GM19397 (cell line): ENCODE measurements at regions not wholly inside any gene's neighbourhood (a gene's known extent, or its start where the extent isn't known, plus 50 kb on each side); places are given as distances from the start of the nearest gene placed in this dataset.
"Not testable (repeated sequence)": the region's sequence is repeated elsewhere in the genome, so short reads cannot be mapped to it uniquely, and the experiment has no call there.

ENCODE experiments used
- ATAC-seq: cut with Tn5 transposase; IDR thresholded peaks from one replicate; pipeline ENCODE4 v1.9.1; 2021; ENCODE audit warnings: mild to moderate bottlenecking, moderate library complexity; ENCODE audit not compliant: unreplicated experiment

- no peak for ATAC-seq
These were observed 112.9 kb upstream of the PHACTR1 start for GRCh38 chr6:12603673-12604049.

GRCh38 chr6:12605888-12606345, 110.7 kb upstream of the PHACTR1 start:
- peak; percentile 42 for ATAC-seq

GRCh38 chr6:12606616-12607015, 110.0 kb upstream of the PHACTR1 start:
- ATAC-seq, result no peak

DNA sequence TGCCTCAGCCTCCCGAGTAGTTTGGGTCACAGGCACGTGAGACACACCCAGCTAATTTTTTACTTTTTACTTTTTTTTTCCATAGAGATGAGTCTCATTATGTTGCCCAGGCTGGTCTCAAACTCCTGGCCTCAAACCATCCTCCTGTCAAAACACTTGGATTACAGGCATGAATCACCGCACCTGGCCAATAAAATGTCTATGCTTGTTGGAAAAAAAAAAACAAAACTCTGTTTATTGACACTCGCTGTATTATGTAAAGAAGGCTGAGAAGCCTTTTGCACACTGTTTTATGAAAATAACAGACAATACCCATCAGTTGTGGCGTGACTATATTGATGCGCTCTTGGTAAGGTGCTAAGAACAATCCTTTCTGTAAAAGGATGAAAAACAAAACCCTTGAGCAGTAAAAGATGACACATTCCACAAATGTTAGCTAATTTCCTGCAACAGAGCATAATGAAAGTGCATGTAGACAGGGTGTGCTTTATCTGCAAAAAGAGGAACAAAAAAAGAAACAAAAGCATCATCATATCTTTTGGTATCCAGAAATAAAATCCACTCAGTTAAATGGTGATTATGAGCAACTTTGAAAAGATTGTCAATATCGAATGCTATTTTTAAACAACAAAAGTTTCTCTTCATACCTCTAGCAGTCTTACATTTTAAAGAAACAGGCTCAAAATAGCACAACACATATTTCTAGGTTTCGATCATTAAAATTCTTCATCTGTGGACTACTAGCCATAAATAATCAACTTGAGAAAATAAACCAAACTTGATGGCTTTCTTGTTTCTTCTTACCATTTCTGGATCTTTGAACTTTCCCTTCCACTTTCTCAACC, 108.3 kb upstream of the PHACTR1 start:
- ATAC-seq, result peak; percentile 71

DNA sequence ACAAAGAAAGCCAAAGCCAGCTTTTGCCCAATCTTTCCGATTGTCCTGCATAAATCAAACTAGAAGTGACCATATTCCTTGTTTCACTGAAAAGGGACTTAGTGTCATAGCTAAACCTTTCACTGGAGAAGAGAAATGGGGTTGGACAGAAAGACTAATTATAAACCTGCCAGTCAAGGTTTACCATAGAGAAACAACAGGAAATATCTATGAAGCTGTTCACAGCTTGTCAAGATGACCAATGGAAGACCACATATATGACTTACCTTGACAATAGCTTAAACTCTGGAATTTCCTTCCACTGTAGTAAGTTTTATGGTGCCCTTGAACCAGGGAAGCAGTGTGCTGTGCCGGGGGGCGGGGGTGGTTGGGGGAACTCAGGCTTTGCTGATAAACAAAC, 107.7 kb upstream of the PHACTR1 start:
- peak; percentile 11 for ATAC-seq

DNA sequence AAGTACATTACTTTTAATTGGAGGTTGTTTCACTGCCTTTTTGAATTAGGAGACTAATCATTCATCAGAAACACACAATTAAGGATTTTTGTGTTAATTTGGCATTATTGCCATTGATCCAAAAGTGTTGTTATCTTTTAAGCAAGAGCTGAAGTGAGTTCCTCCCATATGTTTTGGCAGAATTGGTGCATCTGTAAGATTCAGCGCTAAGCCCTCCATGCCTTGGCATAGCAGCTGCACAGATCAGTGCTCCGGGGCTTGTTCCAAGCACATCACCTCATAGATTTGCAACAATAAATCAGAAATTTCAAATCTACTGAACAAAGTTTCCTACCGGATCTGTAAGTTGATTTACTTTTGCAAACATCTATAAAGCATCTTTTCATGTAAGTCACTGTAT, 106.8 kb upstream of the PHACTR1 start:
- ATAC-seq, result no peak

- ATAC-seq, result no peak
These were observed 105.7 kb upstream of the PHACTR1 start for GRCh38 chr6:12610862-12611261.

GRCh38 chr6:12613811-12614210, 102.8 kb upstream of the PHACTR1 start:
- no peak for ATAC-seq

GRCh38 chr6:12614456-12614855, 102.1 kb upstream of the PHACTR1 start:
- no peak for ATAC-seq

GRCh38 chr6:12618296-12618695, 98.3 kb upstream of the PHACTR1 start:
- ATAC-seq, result no peak

DNA sequence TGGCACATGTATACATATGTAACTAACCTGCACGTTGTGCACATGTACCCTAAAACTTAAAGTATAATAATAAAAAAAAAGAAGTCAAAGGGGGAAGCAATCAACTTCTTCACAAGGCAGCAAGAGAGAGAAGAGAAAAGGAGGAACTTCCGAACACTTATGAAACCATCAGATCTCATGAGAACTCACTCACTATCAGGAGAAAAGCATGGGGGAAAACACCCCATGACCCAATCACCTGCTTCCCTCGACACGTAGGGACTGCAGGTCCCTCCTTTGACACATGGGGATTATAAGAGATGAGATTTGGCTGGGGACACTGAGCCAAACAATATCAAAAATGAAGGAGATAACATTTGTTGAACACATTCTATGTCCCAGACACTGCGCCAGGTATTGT, 94.8 kb upstream of the PHACTR1 start:
- ATAC-seq, result no peak

DNA sequence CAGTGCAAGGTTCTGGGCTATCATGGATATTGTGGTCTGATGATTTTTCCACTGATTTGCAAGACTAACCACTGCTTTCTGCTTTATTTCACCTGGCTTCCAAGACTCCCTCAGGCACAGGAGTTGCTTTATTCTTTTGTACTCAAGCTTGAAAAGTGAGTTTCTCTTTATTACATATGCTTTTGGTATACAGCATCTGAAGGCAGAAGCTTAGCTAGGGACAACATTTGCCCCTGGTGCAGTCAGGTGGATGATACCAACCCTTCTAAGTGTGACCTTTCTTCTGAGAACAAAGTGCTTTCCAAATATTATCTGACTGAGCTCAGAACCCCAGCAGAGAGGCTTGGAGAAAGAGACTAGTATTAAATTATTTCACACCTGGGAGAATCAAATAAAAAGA, 94.0 kb upstream of the PHACTR1 start:
- ATAC-seq, result no peak

- ATAC-seq, result no peak
These were observed 92.3 kb upstream of the PHACTR1 start for GRCh38 chr6:12624142-12624837.

- ATAC-seq, result no peak
These were observed 89.5 kb upstream of the PHACTR1 start for GRCh38 chr6:12627053-12627452.

- no peak for ATAC-seq
These were observed 88.2 kb upstream of the PHACTR1 start for GRCh38 chr6:12628327-12628726.

- ATAC-seq, result not testable (repeated sequence)
These were observed 82.8 kb upstream of the PHACTR1 start for GRCh38 chr6:12633746-12634145.

- ATAC-seq, result no peak
These were observed 81.2 kb upstream of the PHACTR1 start for GRCh38 chr6:12635375-12635774.

- no peak for ATAC-seq
These were observed 80.8 kb upstream of the PHACTR1 start for GRCh38 chr6:12635813-12636212.

DNA sequence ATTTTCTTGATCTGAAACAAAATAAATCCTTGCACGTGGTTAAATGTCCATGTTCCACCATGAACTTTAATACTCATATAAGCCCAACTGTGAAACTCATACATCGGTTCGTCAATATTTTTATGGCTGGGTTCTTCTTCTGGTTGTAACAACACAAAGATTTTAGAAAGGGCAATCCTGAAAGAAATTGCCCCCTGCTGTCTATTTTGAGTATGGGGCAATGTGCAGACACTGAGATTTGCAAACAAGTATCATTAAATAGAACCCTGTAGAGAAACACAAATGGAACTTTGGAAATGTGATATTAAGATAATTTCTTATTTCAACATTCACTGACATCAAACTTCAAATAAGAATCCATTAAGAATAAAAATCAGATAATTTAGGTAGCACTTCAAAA, 80.2 kb upstream of the PHACTR1 start:
- ATAC-seq, result no peak

- ATAC-seq, result peak; percentile 61
These were observed 78.5 kb upstream of the PHACTR1 start for GRCh38 chr6:12637960-12638641.

DNA sequence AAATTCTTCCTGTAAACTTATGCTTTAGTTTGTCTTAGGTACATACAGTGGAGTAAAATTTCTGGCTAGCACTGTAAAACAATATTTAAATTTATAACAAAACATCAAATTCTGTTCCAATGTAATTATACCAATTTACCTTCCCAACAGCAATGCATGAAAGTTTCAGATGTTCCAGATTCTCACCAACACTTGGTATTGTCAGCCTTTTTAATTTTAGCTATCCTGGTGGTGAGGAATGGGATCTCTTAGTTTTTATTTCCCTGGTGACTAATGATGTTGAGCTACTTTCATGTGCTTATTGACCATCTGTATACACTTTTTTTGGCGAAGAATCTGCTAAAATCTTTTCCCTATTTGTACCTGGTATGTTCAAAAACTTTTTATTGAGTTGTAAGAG, 76.1 kb upstream of the PHACTR1 start:
- ATAC-seq, result no peak

DNA sequence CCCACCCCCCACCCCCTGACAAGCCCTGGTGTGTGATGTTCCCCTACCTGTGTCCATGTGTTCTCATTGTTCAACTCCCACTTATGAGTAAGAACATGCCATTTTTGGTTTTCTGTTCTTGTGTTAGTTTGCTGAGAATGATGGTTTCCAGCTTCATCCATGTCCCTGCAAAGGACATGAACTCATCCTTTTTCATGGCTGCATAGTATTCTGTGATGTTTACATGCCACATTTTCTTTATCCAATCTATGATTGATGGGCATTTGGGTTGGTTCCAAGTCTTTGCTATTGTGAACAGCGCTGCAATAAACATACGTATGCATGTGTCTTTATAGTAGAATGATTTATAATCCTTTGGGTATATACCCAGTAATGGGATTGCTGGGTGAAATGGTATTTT, 74.8 kb upstream of the PHACTR1 start:
- ATAC-seq, result not testable (repeated sequence)
